ENCODE measurements at regions not wholly inside any gene's neighbourhood (a gene's known extent, or its start where the extent isn't known, plus 50 kb on each side); places are given as distances from the start of the nearest gene placed in this dataset.
"Not testable (repeated sequence)": the region's sequence is repeated elsewhere in the genome, so short reads cannot be mapped to it uniquely, and the experiment has no call there.

GRCh38 chr10:114716811-114717404, 58.8 kb upstream of the ABLIM1 start:
- DNase-seq (no peak), ATAC-seq (ENCODE audit: low FRiP score) (no peak)
- 55 to 61% methylated on average over 2 of the region's 2 CpGs for WGBS, 2 donors
- peaks cover 5 to 11% of the 10 kb centered on the region in 2 donors for H3K4me1 ChIP-seq (ENCODE audit: control insufficient read depth in 1 of 2, insufficient read depth in 2 of 2, low read length in 2 of 2)
- H3K27me3 ChIP-seq (ENCODE audit: control insufficient read depth in 1 of 2, insufficient read depth in 2 of 2, low read length in 1 of 2), result no peaks in the 10 kb centered on the region
- H3K27ac ChIP-seq (ENCODE audit: low read depth in 1 of 2, low read length in 2 of 2), result no peak overlapping the region
- no peaks in the 10 kb centered on the region for H3K9me3 ChIP-seq (ENCODE audit: control insufficient read depth, low read length)
- H3K36me3 ChIP-seq (ENCODE audit: control insufficient read depth in 1 of 2, insufficient read depth in 2 of 2, low read length in 1 of 2), result no peaks in the 10 kb centered on the region
- H3K4me3 ChIP-seq (ENCODE audit: low read length in 2 of 2), result no peak overlapping the region
- intact Hi-C loops (cut with DNase I), result no loop called here

- H3K27ac ChIP-seq (ENCODE audit: low read depth in 1 of 2, low read length in 2 of 2); ATAC-seq (ENCODE audit: low FRiP score); H3K36me3 ChIP-seq (ENCODE audit: control insufficient read depth in 1 of 2, insufficient read depth in 2 of 2, low read length in 1 of 2); intact Hi-C loops (cut with DNase I); H3K9me3 ChIP-seq (ENCODE audit: control insufficient read depth, low read length); H3K27me3 ChIP-seq (ENCODE audit: control insufficient read depth in 1 of 2, insufficient read depth in 2 of 2, low read length in 1 of 2); DNase-seq; H3K4me3 ChIP-seq (ENCODE audit: low read length in 2 of 2): not testable (repeated sequence)
- peaks cover 5 to 11% of the 10 kb centered on the region in 2 donors for H3K4me1 ChIP-seq (ENCODE audit: control insufficient read depth in 1 of 2, insufficient read depth in 2 of 2, low read length in 2 of 2)
Observed at GRCh38 chr10:114717881-114718280, 59.8 kb upstream of the ABLIM1 start.

DNA sequence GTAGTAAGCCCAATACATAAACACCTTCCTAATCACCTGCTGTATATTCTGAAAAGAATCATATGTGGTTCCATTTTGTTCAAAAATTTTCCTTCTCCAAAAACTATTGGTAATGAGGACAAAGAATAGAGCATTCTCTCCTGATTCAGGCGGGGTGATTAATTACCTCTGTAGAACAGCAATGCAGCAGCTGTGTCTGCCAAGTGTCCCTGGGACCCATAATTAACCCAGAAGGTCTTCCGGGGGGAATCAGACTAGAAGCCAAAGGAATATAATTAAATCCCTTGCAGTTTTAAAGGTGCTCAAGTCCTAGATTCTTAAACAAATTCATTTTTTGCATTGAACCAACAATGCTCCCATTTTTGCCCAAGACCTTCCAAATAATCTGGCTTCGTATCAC, 60.3 kb upstream of the ABLIM1 start:
- intact Hi-C loops (cut with DNase I), result no loop called here
- 89 to 93% methylated on average over 3 of the region's 3 CpGs for WGBS, 2 donors
- Histone ChIP-seq H3K4me1 (ENCODE audit: control insufficient read depth in 1 of 2, insufficient read depth in 2 of 2, low read length in 2 of 2) (peaks cover 5 to 11% of the 10 kb centered on the region in 2 donors), H3K9me3 (ENCODE audit: control insufficient read depth, low read length) (no peaks in the 10 kb centered on the region), H3K27me3 (ENCODE audit: control insufficient read depth in 1 of 2, insufficient read depth in 2 of 2, low read length in 1 of 2) (no peaks in the 10 kb centered on the region), H3K27ac (ENCODE audit: low read depth in 1 of 2, low read length in 2 of 2) (no peak overlapping the region), H3K4me3 (ENCODE audit: low read length in 2 of 2) (no peak overlapping the region), H3K36me3 (ENCODE audit: control insufficient read depth in 1 of 2, insufficient read depth in 2 of 2, low read length in 1 of 2) (no peaks in the 10 kb centered on the region)
- no peak for ATAC-seq (ENCODE audit: low FRiP score)
- no peak for DNase-seq

GRCh38 chr10:114719311-114719710, 61.2 kb upstream of the ABLIM1 start:
- Histone ChIP-seq H3K36me3 (ENCODE audit: control insufficient read depth in 1 of 2, insufficient read depth in 2 of 2, low read length in 1 of 2) (no peaks in the 10 kb centered on the region), H3K9me3 (ENCODE audit: control insufficient read depth, low read length) (no peaks in the 10 kb centered on the region), H3K27ac (ENCODE audit: low read depth in 1 of 2, low read length in 2 of 2) (no peak overlapping the region), H3K4me1 (ENCODE audit: control insufficient read depth in 1 of 2, insufficient read depth in 2 of 2, low read length in 2 of 2) (peaks cover 3 to 11% of the 10 kb centered on the region in 2 donors), H3K27me3 (ENCODE audit: control insufficient read depth in 1 of 2, insufficient read depth in 2 of 2, low read length in 1 of 2) (no peaks in the 10 kb centered on the region), H3K4me3 (ENCODE audit: low read length in 2 of 2) (no peak overlapping the region)
- DNase-seq (no peak), ATAC-seq (ENCODE audit: low FRiP score) (no peak)
- intact Hi-C loops (cut with DNase I), result no loop called here
- WGBS, 2 donors, result 87 to 93% methylated on average over 3 of the region's 3 CpGs

DNA sequence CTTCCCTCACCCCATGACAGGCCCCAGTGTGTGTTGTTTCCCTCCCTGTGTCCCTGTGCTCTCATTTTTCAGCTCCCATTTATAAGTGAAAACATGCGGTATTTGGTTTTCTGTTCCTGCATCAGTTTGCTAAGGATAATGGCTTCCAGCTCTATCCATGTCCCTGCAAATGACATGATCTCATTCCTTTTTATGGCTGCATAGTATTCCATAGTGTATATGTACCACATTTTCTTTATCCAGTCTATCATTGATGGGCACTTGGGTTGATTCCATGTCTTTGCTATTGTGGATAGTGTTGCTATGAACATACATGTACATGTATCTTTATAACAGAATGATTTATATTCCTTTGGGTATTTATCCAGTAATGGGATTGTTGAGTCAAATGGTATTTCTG, 61.9 kb upstream of the ABLIM1 start:
- H3K27ac ChIP-seq (ENCODE audit: low read depth in 1 of 2, low read length in 2 of 2); H3K9me3 ChIP-seq (ENCODE audit: control insufficient read depth, low read length); ATAC-seq (ENCODE audit: low FRiP score); H3K36me3 ChIP-seq (ENCODE audit: control insufficient read depth in 1 of 2, insufficient read depth in 2 of 2, low read length in 1 of 2); intact Hi-C loops (cut with DNase I); H3K27me3 ChIP-seq (ENCODE audit: control insufficient read depth in 1 of 2, insufficient read depth in 2 of 2, low read length in 1 of 2); DNase-seq; H3K4me3 ChIP-seq (ENCODE audit: low read length in 2 of 2): not testable (repeated sequence)
- peaks cover 2 to 11% of the 10 kb centered on the region in 2 donors for H3K4me1 ChIP-seq (ENCODE audit: control insufficient read depth in 1 of 2, insufficient read depth in 2 of 2, low read length in 2 of 2)
- 99 to 100% methylated on average over 1 of the region's 1 CpG for WGBS, 2 donors

- Histone ChIP-seq H3K4me3 (ENCODE audit: low read length in 2 of 2) (no peak overlapping the region), H3K36me3 (ENCODE audit: control insufficient read depth in 1 of 2, insufficient read depth in 2 of 2, low read length in 1 of 2) (no peaks in the 10 kb centered on the region), H3K9me3 (ENCODE audit: control insufficient read depth, low read length) (no peaks in the 10 kb centered on the region), H3K27ac (ENCODE audit: low read depth in 1 of 2, low read length in 2 of 2) (no peak overlapping the region), H3K4me1 (ENCODE audit: control insufficient read depth in 1 of 2, insufficient read depth in 2 of 2, low read length in 2 of 2) (peaks cover 0 to 10% of the 10 kb centered on the region in 2 donors), H3K27me3 (ENCODE audit: control insufficient read depth in 1 of 2, insufficient read depth in 2 of 2, low read length in 1 of 2) (no peaks in the 10 kb centered on the region)
- intact Hi-C loops (cut with DNase I), result no loop called here
- DNase-seq (no peak), ATAC-seq (ENCODE audit: low FRiP score) (peak; percentile 19)
- WGBS, 2 donors, result 3 to 7% methylated on average over 4 of the region's 4 CpGs
Observed at GRCh38 chr10:114720685-114721278, 62.7 kb upstream of the ABLIM1 start.

DNA sequence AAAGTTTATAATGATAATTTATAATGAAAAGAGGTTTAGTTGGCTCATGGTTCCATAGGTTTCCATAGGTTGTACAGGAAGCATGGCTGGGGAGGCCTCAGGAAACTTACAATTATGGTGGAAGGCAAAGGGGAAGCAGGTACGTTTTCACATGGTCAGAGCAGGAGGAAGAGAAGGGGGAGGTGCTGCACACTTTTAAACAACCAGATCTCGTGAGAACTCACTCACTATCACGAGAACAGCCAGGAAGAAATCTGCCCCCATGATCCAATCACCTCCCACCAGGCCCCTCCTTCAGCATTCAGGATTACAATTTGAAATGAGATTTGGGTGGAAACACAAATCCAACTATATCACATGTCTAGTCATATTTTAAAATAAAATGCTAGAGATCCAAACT, 64.1 kb upstream of the ABLIM1 start:
- intact Hi-C loops (cut with DNase I); H3K27me3 ChIP-seq (ENCODE audit: control insufficient read depth in 1 of 2, insufficient read depth in 2 of 2, low read length in 1 of 2); ATAC-seq (ENCODE audit: low FRiP score); H3K36me3 ChIP-seq (ENCODE audit: control insufficient read depth in 1 of 2, insufficient read depth in 2 of 2, low read length in 1 of 2); H3K4me1 ChIP-seq (ENCODE audit: control insufficient read depth in 1 of 2, insufficient read depth in 2 of 2, low read length in 2 of 2); H3K27ac ChIP-seq (ENCODE audit: low read depth in 1 of 2, low read length in 2 of 2); H3K9me3 ChIP-seq (ENCODE audit: control insufficient read depth, low read length); DNase-seq; H3K4me3 ChIP-seq (ENCODE audit: low read length in 2 of 2): not testable (repeated sequence)
- WGBS, 2 donors, result 85 to 91% methylated on average over 3 of the region's 3 CpGs

DNA sequence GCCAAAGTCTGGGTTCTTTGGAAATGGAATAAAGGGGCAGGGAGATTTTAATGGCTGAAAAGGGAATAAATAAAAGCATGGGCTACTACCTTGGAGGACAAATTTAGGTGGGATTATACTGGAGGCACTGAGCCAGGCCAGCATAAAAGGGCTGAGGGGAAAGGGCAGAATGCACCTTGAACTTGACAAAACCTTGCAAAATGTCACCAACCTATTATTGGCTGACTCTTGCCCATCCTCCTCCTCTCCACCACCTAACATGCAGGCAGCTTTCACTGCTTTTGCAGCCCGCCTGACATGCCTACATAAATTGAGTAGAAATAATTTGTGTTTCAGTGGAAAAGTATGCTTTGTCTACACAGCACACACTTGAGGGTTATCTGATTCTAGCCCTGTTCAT, 65.3 kb upstream of the ABLIM1 start:
- Histone ChIP-seq H3K36me3 (ENCODE audit: control insufficient read depth in 1 of 2, insufficient read depth in 2 of 2, low read length in 1 of 2) (no peaks in the 10 kb centered on the region), H3K4me3 (ENCODE audit: low read length in 2 of 2) (no peak overlapping the region), H3K27ac (ENCODE audit: low read depth in 1 of 2, low read length in 2 of 2) (no peak overlapping the region), H3K4me1 (ENCODE audit: control insufficient read depth in 1 of 2, insufficient read depth in 2 of 2, low read length in 2 of 2) (peaks cover 0 to 7% of the 10 kb centered on the region in 2 donors), H3K9me3 (ENCODE audit: control insufficient read depth, low read length) (no peaks in the 10 kb centered on the region), H3K27me3 (ENCODE audit: control insufficient read depth in 1 of 2, insufficient read depth in 2 of 2, low read length in 1 of 2) (no peaks in the 10 kb centered on the region)
- DNase-seq, result no peak
- intact Hi-C loops (cut with DNase I), result no loop called here
- ATAC-seq (ENCODE audit: low FRiP score), result no peak
- 95 to 96% methylated on average over 1 of the region's 1 CpG for WGBS, 2 donors

GRCh38 chr10:114723991-114724715, 66.1 kb upstream of the ABLIM1 start:
- Histone ChIP-seq H3K27ac (ENCODE audit: low read depth in 1 of 2, low read length in 2 of 2) (no peak overlapping the region), H3K36me3 (ENCODE audit: control insufficient read depth in 1 of 2, insufficient read depth in 2 of 2, low read length in 1 of 2) (no peaks in the 10 kb centered on the region), H3K4me3 (ENCODE audit: low read length in 2 of 2) (no peak overlapping the region), H3K4me1 (ENCODE audit: control insufficient read depth in 1 of 2, insufficient read depth in 2 of 2, low read length in 2 of 2) (peaks cover 0 to 7% of the 10 kb centered on the region in 2 donors), H3K27me3 (ENCODE audit: control insufficient read depth in 1 of 2, insufficient read depth in 2 of 2, low read length in 1 of 2) (no peaks in the 10 kb centered on the region), H3K9me3 (ENCODE audit: control insufficient read depth, low read length) (no peaks in the 10 kb centered on the region)
- ATAC-seq (ENCODE audit: low FRiP score) (no peak), DNase-seq (no peak)
- WGBS, 2 donors, result 85 to 91% methylated on average over 3 of the region's 3 CpGs
- intact Hi-C loops (cut with DNase I), result no loop called here
